Bronchial epithelial cell (primary cell): ENCODE measurements at regions not wholly inside any gene's neighbourhood (a gene's known extent, or its start where the extent isn't known, plus 50 kb on each side); places are given as distances from the start of the nearest gene placed in this dataset.

Source experiments
- DNase-seq: peaks from one replicate; pipeline ENCODE4 v3.0.0-alpha.2; 2010; ENCODE audit warnings: low read depth
- FAIRE-seq: peaks from 2 replicates; lab custom pipeline; 2011; peaks lifted over from hg19 to GRCh38; lab: Jason Lieb, UNC
- H3K27me3 ChIP-seq: 2 replicates; pipeline ENCODE4 v1.5.1; 2011; ENCODE audit warnings: low read length; ENCODE audit not compliant: control insufficient read depth, insufficient read depth
- H3K36me3 ChIP-seq: 2 replicates; pipeline ENCODE4 v1.5.1; 2011; ENCODE audit warnings: low read length; ENCODE audit not compliant: control insufficient read depth, insufficient read depth
- H3K4me3 ChIP-seq: 2 replicates; pipeline ENCODE4 v1.5.1; 2011; ENCODE audit warnings: mild to moderate bottlenecking, low read depth, low read length, control low read depth
- TF ChIP-seq, protein P1 (sequence below): IDR thresholded peaks from 2 replicates; pipeline ENCODE4 v1.5.1; 2011; ENCODE audit warnings: mild to moderate bottlenecking, moderate library complexity, low read length, control low read depth, inconsistent platforms; ENCODE audit not compliant: insufficient read depth, severe bottlenecking

DNA sequence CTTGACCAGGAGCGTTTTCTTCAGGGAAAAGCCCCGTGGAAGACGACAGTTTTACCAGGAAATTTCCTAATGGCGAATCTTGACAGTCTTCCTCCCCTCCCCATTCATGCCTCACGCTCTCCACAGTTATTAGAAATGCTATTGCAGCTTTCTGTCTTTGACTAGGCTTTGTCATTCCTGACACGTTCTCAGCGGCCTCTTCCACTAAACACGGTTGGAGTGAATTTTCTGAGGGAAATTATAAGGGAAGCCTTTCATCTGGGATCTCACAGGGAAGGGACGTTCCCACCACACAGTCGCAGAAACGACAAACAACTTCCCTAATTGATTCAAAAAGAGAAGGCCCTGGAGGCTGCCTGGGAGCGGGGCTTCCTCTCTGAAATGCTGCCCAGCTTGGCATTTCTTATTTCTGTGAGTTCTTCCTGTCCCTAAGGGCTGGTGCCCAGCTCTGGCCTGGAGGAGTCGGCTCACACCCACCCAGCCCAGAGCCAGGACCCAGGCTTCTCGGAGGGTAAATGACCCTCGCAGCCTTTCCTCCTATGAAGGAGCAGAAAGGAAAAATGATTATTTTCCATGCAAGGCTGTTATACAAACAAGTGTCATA, 57.1 kb upstream of the PPP1R26 start:
- no peak for DNase-seq
- TF ChIP-seq, protein P1, sequence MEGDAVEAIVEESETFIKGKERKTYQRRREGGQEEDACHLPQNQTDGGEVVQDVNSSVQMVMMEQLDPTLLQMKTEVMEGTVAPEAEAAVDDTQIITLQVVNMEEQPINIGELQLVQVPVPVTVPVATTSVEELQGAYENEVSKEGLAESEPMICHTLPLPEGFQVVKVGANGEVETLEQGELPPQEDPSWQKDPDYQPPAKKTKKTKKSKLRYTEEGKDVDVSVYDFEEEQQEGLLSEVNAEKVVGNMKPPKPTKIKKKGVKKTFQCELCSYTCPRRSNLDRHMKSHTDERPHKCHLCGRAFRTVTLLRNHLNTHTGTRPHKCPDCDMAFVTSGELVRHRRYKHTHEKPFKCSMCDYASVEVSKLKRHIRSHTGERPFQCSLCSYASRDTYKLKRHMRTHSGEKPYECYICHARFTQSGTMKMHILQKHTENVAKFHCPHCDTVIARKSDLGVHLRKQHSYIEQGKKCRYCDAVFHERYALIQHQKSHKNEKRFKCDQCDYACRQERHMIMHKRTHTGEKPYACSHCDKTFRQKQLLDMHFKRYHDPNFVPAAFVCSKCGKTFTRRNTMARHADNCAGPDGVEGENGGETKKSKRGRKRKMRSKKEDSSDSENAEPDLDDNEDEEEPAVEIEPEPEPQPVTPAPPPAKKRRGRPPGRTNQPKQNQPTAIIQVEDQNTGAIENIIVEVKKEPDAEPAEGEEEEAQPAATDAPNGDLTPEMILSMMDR, result no peak
- no peaks in the 10 kb centered on the region for H3K36me3 ChIP-seq
- H3K4me3 ChIP-seq, result no peak overlapping the region
- no peak for FAIRE-seq
- no peaks in the 10 kb centered on the region for H3K27me3 ChIP-seq

DNA sequence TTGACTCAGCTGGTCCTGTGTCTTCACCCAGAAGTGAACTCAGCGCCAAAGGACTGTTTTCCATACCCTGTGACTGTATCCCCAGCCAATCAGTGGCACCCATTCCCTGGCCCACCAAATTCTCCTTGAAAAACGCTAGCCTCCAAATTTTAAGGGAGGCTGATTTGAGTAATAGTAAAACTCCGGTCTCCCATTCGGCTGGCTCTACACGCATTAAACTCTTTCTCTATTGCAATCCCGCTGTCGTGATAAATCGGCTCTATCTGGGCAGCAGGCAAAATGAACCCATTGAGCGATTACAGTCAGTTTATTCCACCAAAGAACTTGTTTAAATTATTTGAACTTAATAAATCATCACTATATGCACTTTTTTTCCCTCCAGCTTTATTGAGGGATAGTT, 55.9 kb upstream of the PPP1R26 start:
- TF ChIP-seq, protein P1, result no peak
- Histone ChIP-seq H3K36me3 (no peaks in the 10 kb centered on the region), H3K27me3 (no peaks in the 10 kb centered on the region), H3K4me3 (no peak overlapping the region)
- DNase-seq, result no peak
- FAIRE-seq, result no peak
